OCI-LY3 (cell line): ENCODE measurements at regions not wholly inside any gene's neighbourhood (a gene's known extent, or its start where the extent isn't known, plus 50 kb on each side); places are given as distances from the start of the nearest gene placed in this dataset.

Experiments
- EZH2phosphoT487 ChIP-seq: fragments of 200-600 bp; shearing (Covaris generic); IDR thresholded peaks from 2 replicates; pipeline ENCODE4 v1.6.1; 2018; ENCODE audit warnings: antibody characterized with exemption, mixed run types, low read depth
- TF ChIP-seq, protein P1 (sequence below): fragments of 200-600, 300-600 bp; sonication (generic); IDR thresholded peaks from 2 replicates; pipeline ENCODE4 v1.5.1; 2014; ENCODE audit warnings: antibody characterized with exemption, low read length, low read depth

DNA sequence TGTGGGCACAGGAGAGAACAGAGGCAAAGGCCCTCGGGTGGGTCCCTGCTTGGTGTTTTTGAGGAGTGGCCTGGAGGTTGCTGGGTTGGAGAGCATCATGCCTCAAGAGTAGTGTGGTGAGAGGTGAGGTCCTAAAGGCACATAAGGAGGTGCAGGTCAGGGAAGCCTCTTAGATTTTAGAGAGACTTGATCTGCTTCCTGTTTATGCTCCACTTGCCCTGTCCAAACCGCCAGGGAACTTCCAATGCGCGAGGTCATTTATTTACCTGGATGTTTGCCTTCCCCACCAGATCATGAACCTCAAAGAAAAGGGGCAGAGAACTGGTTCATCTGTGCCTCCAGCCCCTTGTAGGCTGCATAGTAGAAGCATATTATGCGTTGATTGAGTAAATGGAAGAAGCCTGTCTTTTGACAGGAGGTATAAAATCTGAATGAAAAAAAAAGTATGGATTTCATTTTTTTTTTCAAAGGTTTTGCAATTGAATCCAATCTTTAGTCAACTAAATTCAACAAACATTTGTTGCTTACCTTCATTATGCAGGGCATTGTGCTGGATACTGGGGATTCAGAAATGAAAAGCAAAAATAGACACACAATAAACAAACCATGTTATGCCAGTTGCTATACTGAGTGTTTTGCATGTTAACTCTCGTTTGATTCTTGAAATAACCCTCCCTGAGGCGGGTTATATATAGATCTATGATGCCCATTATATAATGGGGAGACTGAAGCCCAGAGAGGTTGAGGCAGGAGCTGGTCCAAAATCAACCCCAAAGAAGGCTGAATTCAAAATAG, 485.2 kb downstream of the VRK1 start:
- TF ChIP-seq, protein P1, sequence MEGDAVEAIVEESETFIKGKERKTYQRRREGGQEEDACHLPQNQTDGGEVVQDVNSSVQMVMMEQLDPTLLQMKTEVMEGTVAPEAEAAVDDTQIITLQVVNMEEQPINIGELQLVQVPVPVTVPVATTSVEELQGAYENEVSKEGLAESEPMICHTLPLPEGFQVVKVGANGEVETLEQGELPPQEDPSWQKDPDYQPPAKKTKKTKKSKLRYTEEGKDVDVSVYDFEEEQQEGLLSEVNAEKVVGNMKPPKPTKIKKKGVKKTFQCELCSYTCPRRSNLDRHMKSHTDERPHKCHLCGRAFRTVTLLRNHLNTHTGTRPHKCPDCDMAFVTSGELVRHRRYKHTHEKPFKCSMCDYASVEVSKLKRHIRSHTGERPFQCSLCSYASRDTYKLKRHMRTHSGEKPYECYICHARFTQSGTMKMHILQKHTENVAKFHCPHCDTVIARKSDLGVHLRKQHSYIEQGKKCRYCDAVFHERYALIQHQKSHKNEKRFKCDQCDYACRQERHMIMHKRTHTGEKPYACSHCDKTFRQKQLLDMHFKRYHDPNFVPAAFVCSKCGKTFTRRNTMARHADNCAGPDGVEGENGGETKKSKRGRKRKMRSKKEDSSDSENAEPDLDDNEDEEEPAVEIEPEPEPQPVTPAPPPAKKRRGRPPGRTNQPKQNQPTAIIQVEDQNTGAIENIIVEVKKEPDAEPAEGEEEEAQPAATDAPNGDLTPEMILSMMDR: no peak
- TF ChIP-seq EZH2phosphoT487: no peak
